Peyer's patch (tissue), 4 donors: ENCODE measurements at regions not wholly inside any gene's neighbourhood (a gene's known extent, or its start where the extent isn't known, plus 50 kb on each side); places are given as distances from the start of the nearest gene placed in this dataset.

Source experiments
- POLR2A ChIP-seq, 2 donors: fragments of 450-650 bp; IDR thresholded peaks; one replicate each; pipeline ENCODE4 v1.5.1; 2017; ENCODE audit warnings: antibody characterized with exemption in 2 of 2, mild to moderate bottlenecking in 2 of 2, moderate library complexity in 2 of 2
- TF ChIP-seq, protein P1 (sequence below), 6 experiments: fragments of 450-650 bp in 4 of 6; fragments of 200-600 bp in 2 of 6; sonication (generic) in 1 of 6; IDR thresholded peaks; one replicate each; pipeline ENCODE4 v1.5.1; 2017 to 2019; ENCODE audit warnings: antibody characterized with exemption in 6 of 6, mild to moderate bottlenecking in 3 of 6, moderate library complexity in 1 of 6

- no peak for TF ChIP-seq POLR2A (IDR thresholded peaks at IDR 0.05)
- TF ChIP-seq, protein P1, sequence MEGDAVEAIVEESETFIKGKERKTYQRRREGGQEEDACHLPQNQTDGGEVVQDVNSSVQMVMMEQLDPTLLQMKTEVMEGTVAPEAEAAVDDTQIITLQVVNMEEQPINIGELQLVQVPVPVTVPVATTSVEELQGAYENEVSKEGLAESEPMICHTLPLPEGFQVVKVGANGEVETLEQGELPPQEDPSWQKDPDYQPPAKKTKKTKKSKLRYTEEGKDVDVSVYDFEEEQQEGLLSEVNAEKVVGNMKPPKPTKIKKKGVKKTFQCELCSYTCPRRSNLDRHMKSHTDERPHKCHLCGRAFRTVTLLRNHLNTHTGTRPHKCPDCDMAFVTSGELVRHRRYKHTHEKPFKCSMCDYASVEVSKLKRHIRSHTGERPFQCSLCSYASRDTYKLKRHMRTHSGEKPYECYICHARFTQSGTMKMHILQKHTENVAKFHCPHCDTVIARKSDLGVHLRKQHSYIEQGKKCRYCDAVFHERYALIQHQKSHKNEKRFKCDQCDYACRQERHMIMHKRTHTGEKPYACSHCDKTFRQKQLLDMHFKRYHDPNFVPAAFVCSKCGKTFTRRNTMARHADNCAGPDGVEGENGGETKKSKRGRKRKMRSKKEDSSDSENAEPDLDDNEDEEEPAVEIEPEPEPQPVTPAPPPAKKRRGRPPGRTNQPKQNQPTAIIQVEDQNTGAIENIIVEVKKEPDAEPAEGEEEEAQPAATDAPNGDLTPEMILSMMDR (IDR thresholded peaks at IDR 0.05): no peak
These were observed 128.0 kb downstream of the ETS2 start for GRCh38 chr21:38933731-38934130.
